HEK293T (cell line): ENCODE measurements at regions not wholly inside any gene's neighbourhood (a gene's known extent, or its start where the extent isn't known, plus 50 kb on each side); places are given as distances from the start of the nearest gene placed in this dataset.

Source experiments
- BHLHE40 ChIP-seq: fragments of 450-650 bp; IDR thresholded peaks from 2 replicates; pipeline ENCODE4 v1.6.1; 2016; ENCODE audit warnings: mild to moderate bottlenecking, moderate library complexity, borderline replicate concordance
- CTBP1 ChIP-seq: fragments of 450-650 bp; IDR thresholded peaks from 2 replicates; pipeline ENCODE4 v1.6.1; 2016; ENCODE audit warnings: borderline replicate concordance
- ELF4 ChIP-seq: fragments of 450-650 bp; IDR thresholded peaks from 2 replicates; pipeline ENCODE4 v1.6.1; 2017; ENCODE audit warnings: antibody characterized with exemption
- FOXA1 ChIP-seq: fragments of 450-650 bp; IDR thresholded peaks from 2 replicates; pipeline ENCODE4 v1.6.1; 2016; ENCODE audit warnings: mild to moderate bottlenecking
- HDGF ChIP-seq: fragments of 450-650 bp; IDR thresholded peaks from 2 replicates; pipeline ENCODE4 v1.6.1; 2017; ENCODE audit warnings: antibody characterized with exemption, borderline replicate concordance
- L3MBTL2 ChIP-seq: fragments of 450-650 bp; conservative IDR thresholded peaks from 2 replicates; pipeline ENCODE4 v1.6.1; 2016; ENCODE audit warnings: mild to moderate bottlenecking
- LEF1 ChIP-seq: fragments of 450-650 bp; IDR thresholded peaks from 2 replicates; pipeline ENCODE4 v1.6.1; 2017; ENCODE audit warnings: mild to moderate bottlenecking, borderline replicate concordance
- NFRKB ChIP-seq: fragments of 450-650 bp; IDR thresholded peaks from 2 replicates; pipeline ENCODE4 v1.6.1; 2016; ENCODE audit warnings: mild to moderate bottlenecking, moderate library complexity
- PKNOX1 ChIP-seq: fragments of 450-650 bp; IDR thresholded peaks from 2 replicates; pipeline ENCODE4 v1.6.1; 2016
- SP1 ChIP-seq: fragments of 450-650 bp; IDR thresholded peaks from 2 replicates; pipeline ENCODE4 v1.6.1; 2017
- SUZ12 ChIP-seq: fragments of 450-650 bp; IDR thresholded peaks from 2 replicates; pipeline ENCODE4 v1.6.1; 2016; ENCODE audit warnings: mild to moderate bottlenecking
- TARDBP ChIP-seq: fragments of 450-650 bp; IDR thresholded peaks from 2 replicates; pipeline ENCODE4 v1.6.1; 2016

- TF ChIP-seq PKNOX1, result no peak
- TF ChIP-seq TARDBP, result no peak
- no peak for TF ChIP-seq SUZ12
- TF ChIP-seq BHLHE40, result no peak
- TF ChIP-seq LEF1, result no peak
- no peak for TF ChIP-seq NFRKB
- no peak for TF ChIP-seq L3MBTL2
- TF ChIP-seq SP1, result no peak
- no peak for TF ChIP-seq ELF4
- no peak for TF ChIP-seq CTBP1
- no peak for TF ChIP-seq FOXA1
- no peak for TF ChIP-seq HDGF
Observed at GRCh38 chr3:78255403-78255802, 1215.5 kb downstream of the ROBO2 start.
